ENCODE measurements at regions not wholly inside any gene's neighbourhood (a gene's known extent, or its start where the extent isn't known, plus 50 kb on each side); places are given as distances from the start of the nearest gene placed in this dataset.

GRCh38 chr1:199101635-199102034 lies 462.8 kb downstream of the PTPRC start:
- peaks cover 6% of the 10 kb centered on the region for H3K9me3 ChIP-seq
- 81% methylated on average over 3 of the region's 3 CpGs for WGBS
- TF ChIP-seq EP300 (IDR thresholded peaks at IDR 0.05): no peak
- no peak for TF ChIP-seq CTCF (IDR thresholded peaks at IDR 0.05)
- no peak for TF ChIP-seq POLR2A (IDR thresholded peaks at IDR 0.05)
- TF ChIP-seq POLR2AphosphoS5 (IDR thresholded peaks at IDR 0.05): no peak
- no peaks in the 10 kb centered on the region for H3K27me3 ChIP-seq
- no peak for DNase-seq (ENCODE audit: low spot score in 2 of 2)
- no peak overlapping the region for H3K27ac ChIP-seq
- no peaks in the 10 kb centered on the region for H3K4me1 ChIP-seq
- no peak overlapping the region for H3K4me3 ChIP-seq
- no peaks in the 10 kb centered on the region for H3K36me3 ChIP-seq

- Histone ChIP-seq H3K4me3 (no peak overlapping the region), H3K27me3 (no peaks in the 10 kb centered on the region), H3K36me3 (no peaks in the 10 kb centered on the region), H3K27ac (no peak overlapping the region), H3K9me3 (peaks cover 6% of the 10 kb centered on the region), H3K4me1 (no peaks in the 10 kb centered on the region)
- no peak for TF ChIP-seq CTCF (IDR thresholded peaks at IDR 0.05)
- TF ChIP-seq EP300 (IDR thresholded peaks at IDR 0.05): no peak
- no peak for TF ChIP-seq POLR2AphosphoS5 (IDR thresholded peaks at IDR 0.05)
- no peak for TF ChIP-seq POLR2A (IDR thresholded peaks at IDR 0.05)
- no peak for DNase-seq (ENCODE audit: low spot score in 2 of 2)
- WGBS: 91% methylated on average over 3 of the region's 3 CpGs
Observed at GRCh38 chr1:199102239-199102638, 463.4 kb downstream of the PTPRC start.

- Histone ChIP-seq H3K9me3 (peaks cover 3% of the 10 kb centered on the region), H3K36me3 (no peaks in the 10 kb centered on the region), H3K4me3 (no peak overlapping the region), H3K4me1 (no peaks in the 10 kb centered on the region), H3K27ac (no peak overlapping the region), H3K27me3 (no peaks in the 10 kb centered on the region)
- no peak for TF ChIP-seq CTCF (IDR thresholded peaks at IDR 0.05)
- TF ChIP-seq POLR2A (IDR thresholded peaks at IDR 0.05): no peak
- TF ChIP-seq POLR2AphosphoS5 (IDR thresholded peaks at IDR 0.05): no peak
- no peak for TF ChIP-seq EP300 (IDR thresholded peaks at IDR 0.05)
- 95% methylated on average over 3 of the region's 3 CpGs for WGBS
- no peak for DNase-seq (ENCODE audit: low spot score in 2 of 2)
Observed at GRCh38 chr1:199109160-199109559, 470.3 kb downstream of the PTPRC start.

GRCh38 chr1:199112365-199112764 lies 473.5 kb downstream of the PTPRC start:
- Histone ChIP-seq H3K27ac (no peak overlapping the region), H3K36me3 (no peaks in the 10 kb centered on the region), H3K4me1 (no peaks in the 10 kb centered on the region), H3K27me3 (no peaks in the 10 kb centered on the region), H3K9me3 (no peaks in the 10 kb centered on the region), H3K4me3 (no peak overlapping the region)
- no peak for TF ChIP-seq POLR2A (IDR thresholded peaks at IDR 0.05)
- TF ChIP-seq EP300 (IDR thresholded peaks at IDR 0.05): no peak
- no peak for TF ChIP-seq POLR2AphosphoS5 (IDR thresholded peaks at IDR 0.05)
- TF ChIP-seq CTCF (IDR thresholded peaks at IDR 0.05): no peak
- DNase-seq (ENCODE audit: low spot score in 2 of 2): no peak

GRCh38 chr1:199113265-199113869 lies 474.5 kb downstream of the PTPRC start:
- WGBS: 81% methylated on average over 2 of the region's 2 CpGs

More at GRCh38 chr1:199113265-199113869, 474.5 kb downstream of the PTPRC start:
- DNase-seq (ENCODE audit: low spot score in 2 of 2): no peak
- Histone ChIP-seq H3K4me1 (no peaks in the 10 kb centered on the region), H3K4me3 (no peak overlapping the region), H3K36me3 (no peaks in the 10 kb centered on the region), H3K27me3 (no peaks in the 10 kb centered on the region), H3K9me3 (no peaks in the 10 kb centered on the region), H3K27ac (no peak overlapping the region)
- TF ChIP-seq POLR2AphosphoS5 (IDR thresholded peaks at IDR 0.05) (no peak), CTCF (IDR thresholded peaks at IDR 0.05) (peak in 1 of 2 donors; percentile 23)

All from suprapubic skin (tissue), 4 donors.